ENCODE measurements at regions not wholly inside any gene's neighbourhood (a gene's known extent, or its start where the extent isn't known, plus 50 kb on each side); places are given as distances from the start of the nearest gene placed in this dataset.
A peak's percentile ranks its signal among the peaks of the same experiment; 100 is the strongest.

DNA sequence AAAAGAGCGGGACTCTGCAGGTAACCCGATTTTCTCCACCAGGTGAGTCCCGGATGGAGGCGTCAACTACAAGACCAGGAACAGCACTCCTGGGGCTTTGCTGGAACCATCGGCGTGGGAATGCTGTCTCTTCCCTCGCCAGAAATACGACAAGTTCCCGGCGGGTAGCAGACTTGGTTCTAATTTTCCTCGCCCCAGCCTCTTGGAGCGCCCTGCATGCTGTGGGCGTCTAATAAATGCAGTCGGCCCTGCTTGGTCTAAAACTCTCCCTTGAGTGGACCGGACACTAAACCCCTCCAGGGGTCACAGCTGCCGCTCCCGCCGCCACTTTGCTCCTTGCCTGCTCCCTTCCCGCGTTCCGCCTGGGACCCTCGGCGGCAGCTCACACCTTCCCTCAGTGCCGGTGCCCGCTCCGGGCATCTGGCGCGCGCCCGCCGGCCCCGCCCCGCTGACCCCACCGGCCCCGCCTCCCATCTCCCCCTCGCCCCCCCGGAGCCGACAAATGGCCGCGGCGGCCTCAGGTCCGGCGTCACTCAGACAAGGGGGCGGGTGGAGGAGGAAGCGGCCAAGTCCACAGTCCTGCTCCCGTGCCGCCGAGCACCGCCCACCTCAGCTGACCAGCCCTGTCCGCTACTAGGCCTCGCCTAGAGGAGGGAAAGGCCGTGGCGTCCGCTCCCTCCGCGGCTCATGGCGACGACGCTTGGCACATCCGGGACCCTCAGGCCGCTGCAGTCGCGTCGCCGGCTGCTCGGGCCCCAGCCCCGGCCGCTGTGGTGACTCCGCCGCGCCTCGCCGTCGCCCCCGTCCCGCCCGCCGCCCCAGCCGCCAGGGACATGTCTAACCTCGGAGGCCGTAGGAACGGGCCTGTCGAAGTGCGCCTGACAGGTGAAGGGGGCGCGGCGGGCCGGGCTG is 65.8 kb downstream of the KPNA2 start (continued):
- TF ChIP-seq, protein P1, sequence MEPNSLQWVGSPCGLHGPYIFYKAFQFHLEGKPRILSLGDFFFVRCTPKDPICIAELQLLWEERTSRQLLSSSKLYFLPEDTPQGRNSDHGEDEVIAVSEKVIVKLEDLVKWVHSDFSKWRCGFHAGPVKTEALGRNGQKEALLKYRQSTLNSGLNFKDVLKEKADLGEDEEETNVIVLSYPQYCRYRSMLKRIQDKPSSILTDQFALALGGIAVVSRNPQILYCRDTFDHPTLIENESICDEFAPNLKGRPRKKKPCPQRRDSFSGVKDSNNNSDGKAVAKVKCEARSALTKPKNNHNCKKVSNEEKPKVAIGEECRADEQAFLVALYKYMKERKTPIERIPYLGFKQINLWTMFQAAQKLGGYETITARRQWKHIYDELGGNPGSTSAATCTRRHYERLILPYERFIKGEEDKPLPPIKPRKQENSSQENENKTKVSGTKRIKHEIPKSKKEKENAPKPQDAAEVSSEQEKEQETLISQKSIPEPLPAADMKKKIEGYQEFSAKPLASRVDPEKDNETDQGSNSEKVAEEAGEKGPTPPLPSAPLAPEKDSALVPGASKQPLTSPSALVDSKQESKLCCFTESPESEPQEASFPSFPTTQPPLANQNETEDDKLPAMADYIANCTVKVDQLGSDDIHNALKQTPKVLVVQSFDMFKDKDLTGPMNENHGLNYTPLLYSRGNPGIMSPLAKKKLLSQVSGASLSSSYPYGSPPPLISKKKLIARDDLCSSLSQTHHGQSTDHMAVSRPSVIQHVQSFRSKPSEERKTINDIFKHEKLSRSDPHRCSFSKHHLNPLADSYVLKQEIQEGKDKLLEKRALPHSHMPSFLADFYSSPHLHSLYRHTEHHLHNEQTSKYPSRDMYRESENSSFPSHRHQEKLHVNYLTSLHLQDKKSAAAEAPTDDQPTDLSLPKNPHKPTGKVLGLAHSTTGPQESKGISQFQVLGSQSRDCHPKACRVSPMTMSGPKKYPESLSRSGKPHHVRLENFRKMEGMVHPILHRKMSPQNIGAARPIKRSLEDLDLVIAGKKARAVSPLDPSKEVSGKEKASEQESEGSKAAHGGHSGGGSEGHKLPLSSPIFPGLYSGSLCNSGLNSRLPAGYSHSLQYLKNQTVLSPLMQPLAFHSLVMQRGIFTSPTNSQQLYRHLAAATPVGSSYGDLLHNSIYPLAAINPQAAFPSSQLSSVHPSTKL (CRISPR knock-in tag; IDR thresholded peaks at IDR 0.05): peak; percentile 81
- TF ChIP-seq ARHGAP35 (CRISPR knock-in tag; IDR thresholded peaks at IDR 0.05; ENCODE audit: borderline replicate concordance): peak; percentile 71; the same call in 1 of the 2 replicates
- peak; percentile 88 for TF ChIP-seq ZNF441 (CRISPR knock-in tag; IDR thresholded peaks at IDR 0.05; ENCODE audit: borderline replicate concordance)
- TF ChIP-seq ZNF720 (CRISPR knock-in tag; IDR thresholded peaks at IDR 0.05): no peak; the same call in 1 of the 2 replicates
- TF ChIP-seq ZMAT3 (CRISPR knock-in tag; conservative IDR thresholded peaks at IDR 0.05): peak; percentile 88
- TF ChIP-seq ZNF879 (CRISPR knock-in tag; IDR thresholded peaks at IDR 0.05): peak; percentile 68; the same call in 1 of the 2 replicates
- TF ChIP-seq, protein P2, sequence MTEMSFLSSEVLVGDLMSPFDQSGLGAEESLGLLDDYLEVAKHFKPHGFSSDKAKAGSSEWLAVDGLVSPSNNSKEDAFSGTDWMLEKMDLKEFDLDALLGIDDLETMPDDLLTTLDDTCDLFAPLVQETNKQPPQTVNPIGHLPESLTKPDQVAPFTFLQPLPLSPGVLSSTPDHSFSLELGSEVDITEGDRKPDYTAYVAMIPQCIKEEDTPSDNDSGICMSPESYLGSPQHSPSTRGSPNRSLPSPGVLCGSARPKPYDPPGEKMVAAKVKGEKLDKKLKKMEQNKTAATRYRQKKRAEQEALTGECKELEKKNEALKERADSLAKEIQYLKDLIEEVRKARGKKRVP (CRISPR knock-in tag; IDR thresholded peaks at IDR 0.05): peak in 1 of 2 experiments; percentile 57; a peak in 2 of 4 replicates
- no peak for TF ChIP-seq SUZ12 (IDR thresholded peaks at IDR 0.05; ENCODE audit: low read depth, low read length)
- TF ChIP-seq HCFC1 (IDR thresholded peaks at IDR 0.05; ENCODE audit: low read depth, low read length): peak; percentile 22; the same call in 1 of the 2 replicates
- TF ChIP-seq ZNF619 (CRISPR knock-in tag; IDR thresholded peaks at IDR 0.05): 0 out of 2 replicates have a peak, but pooled peaks have one; percentile 44
- TF ChIP-seq HOXA3 (CRISPR knock-in tag; IDR thresholded peaks at IDR 0.05): peak; percentile 98
- 0 out of 2 replicates have a peak, but pooled peaks have one; percentile 79 for TF ChIP-seq AHR (CRISPR knock-in tag; IDR thresholded peaks at IDR 0.05)
- TF ChIP-seq, protein P3, sequence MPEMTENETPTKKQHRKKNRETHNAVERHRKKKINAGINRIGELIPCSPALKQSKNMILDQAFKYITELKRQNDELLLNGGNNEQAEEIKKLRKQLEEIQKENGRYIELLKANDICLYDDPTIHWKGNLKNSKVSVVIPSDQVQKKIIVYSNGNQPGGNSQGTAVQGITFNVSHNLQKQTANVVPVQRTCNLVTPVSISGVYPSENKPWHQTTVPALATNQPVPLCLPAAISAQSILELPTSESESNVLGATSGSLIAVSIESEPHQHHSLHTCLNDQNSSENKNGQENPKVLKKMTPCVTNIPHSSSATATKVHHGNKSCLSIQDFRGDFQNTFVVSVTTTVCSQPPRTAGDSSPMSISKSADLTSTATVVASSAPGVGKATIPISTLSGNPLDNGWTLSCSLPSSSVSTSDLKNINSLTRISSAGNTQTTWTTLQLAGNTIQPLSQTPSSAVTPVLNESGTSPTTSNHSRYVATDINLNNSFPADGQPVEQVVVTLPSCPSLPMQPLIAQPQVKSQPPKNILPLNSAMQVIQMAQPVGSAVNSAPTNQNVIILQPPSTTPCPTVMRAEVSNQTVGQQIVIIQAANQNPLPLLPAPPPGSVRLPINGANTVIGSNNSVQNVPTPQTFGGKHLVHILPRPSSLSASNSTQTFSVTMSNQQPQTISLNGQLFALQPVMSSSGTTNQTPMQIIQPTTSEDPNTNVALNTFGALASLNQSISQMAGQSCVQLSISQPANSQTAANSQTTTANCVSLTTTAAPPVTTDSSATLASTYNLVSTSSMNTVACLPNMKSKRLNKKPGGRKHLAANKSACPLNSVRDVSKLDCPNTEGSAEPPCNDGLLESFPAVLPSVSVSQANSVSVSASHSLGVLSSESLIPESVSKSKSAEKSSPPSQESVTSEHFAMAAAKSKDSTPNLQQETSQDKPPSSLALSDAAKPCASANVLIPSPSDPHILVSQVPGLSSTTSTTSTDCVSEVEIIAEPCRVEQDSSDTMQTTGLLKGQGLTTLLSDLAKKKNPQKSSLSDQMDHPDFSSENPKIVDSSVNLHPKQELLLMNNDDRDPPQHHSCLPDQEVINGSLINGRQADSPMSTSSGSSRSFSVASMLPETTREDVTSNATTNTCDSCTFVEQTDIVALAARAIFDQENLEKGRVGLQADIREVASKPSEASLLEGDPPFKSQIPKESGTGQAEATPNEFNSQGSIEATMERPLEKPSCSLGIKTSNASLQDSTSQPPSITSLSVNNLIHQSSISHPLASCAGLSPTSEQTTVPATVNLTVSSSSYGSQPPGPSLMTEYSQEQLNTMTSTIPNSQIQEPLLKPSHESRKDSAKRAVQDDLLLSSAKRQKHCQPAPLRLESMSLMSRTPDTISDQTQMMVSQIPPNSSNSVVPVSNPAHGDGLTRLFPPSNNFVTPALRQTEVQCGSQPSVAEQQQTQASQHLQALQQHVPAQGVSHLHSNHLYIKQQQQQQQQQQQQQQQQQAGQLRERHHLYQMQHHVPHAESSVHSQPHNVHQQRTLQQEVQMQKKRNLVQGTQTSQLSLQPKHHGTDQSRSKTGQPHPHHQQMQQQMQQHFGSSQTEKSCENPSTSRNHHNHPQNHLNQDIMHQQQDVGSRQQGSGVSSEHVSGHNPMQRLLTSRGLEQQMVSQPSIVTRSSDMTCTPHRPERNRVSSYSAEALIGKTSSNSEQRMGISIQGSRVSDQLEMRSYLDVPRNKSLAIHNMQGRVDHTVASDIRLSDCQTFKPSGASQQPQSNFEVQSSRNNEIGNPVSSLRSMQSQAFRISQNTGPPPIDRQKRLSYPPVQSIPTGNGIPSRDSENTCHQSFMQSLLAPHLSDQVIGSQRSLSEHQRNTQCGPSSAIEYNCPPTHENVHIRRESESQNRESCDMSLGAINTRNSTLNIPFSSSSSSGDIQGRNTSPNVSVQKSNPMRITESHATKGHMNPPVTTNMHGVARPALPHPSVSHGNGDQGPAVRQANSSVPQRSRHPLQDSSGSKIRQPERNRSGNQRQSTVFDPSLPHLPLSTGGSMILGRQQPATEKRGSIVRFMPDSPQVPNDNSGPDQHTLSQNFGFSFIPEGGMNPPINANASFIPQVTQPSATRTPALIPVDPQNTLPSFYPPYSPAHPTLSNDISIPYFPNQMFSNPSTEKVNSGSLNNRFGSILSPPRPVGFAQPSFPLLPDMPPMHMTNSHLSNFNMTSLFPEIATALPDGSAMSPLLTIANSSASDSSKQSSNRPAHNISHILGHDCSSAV (CRISPR knock-in tag; IDR thresholded peaks at IDR 0.05; ENCODE audit: borderline replicate concordance): no peak
- TF ChIP-seq ZNF776 (CRISPR knock-in tag; IDR thresholded peaks at IDR 0.05): peak; percentile 98
- peak; percentile 92 for TF ChIP-seq SALL2 (CRISPR knock-in tag; IDR thresholded peaks at IDR 0.05)
- TF ChIP-seq ZNF781 (CRISPR knock-in tag; IDR thresholded peaks at IDR 0.05; ENCODE audit: borderline replicate concordance, not compliant biosample characterization): peak; percentile 88

Measured in HepG2 (cell line).